Keratinocyte (primary cell): ENCODE measurements at regions not wholly inside any gene's neighbourhood (a gene's known extent, or its start where the extent isn't known, plus 50 kb on each side); places are given as distances from the start of the nearest gene placed in this dataset.

Experiments used
- DNase-seq: peaks from one replicate; pipeline ENCODE4 v3.0.0-alpha.2; 2011; ENCODE audit warnings: low read depth, missing footprints, low spot score
- FAIRE-seq: peaks from 2 replicates; lab custom pipeline; 2011; peaks lifted over from hg19 to GRCh38; lab: Jason Lieb, UNC
- H2AFZ ChIP-seq: 2 replicates; pipeline ENCODE4 v1.6.0; 2012; ENCODE audit warnings: low read length, control low read depth, inconsistent platforms; ENCODE audit not compliant: control insufficient read depth
- H3K27ac ChIP-seq: 2 replicates; pipeline ENCODE4 v1.5.1; 2011; ENCODE audit warnings: low read length; ENCODE audit not compliant: control insufficient read depth, insufficient read depth
- H3K27me3 ChIP-seq: 3 replicates; pipeline ENCODE4 v1.6.0; 2011; ENCODE audit warnings: low read length; ENCODE audit not compliant: control insufficient read depth, insufficient read depth; ENCODE audit errors: extremely low read depth
- H3K36me3 ChIP-seq, 2 experiments: 2 replicates in 1 of 2; 3 replicates in 1 of 2; pipeline ENCODE4 v1.5.1; 2011; ENCODE audit warnings: low read length in 2 of 2, mild to moderate bottlenecking in 1 of 2; ENCODE audit not compliant: control insufficient read depth in 2 of 2, insufficient read depth in 2 of 2; ENCODE audit errors: extremely low read depth in 1 of 2
- H3K4me1 ChIP-seq: 3 replicates; pipeline ENCODE4 v1.5.1; 2011; ENCODE audit warnings: low read length; ENCODE audit not compliant: control insufficient read depth, insufficient read depth; ENCODE audit errors: extremely low read depth
- H3K4me2 ChIP-seq: 3 replicates; pipeline ENCODE4 v1.6.0; 2011; ENCODE audit warnings: low read depth, low read length; ENCODE audit not compliant: control insufficient read depth, insufficient read depth; ENCODE audit errors: extremely low read depth
- H3K4me3 ChIP-seq, 3 experiments: fragments of 200-600 bp in 1 of 3; sonication (generic) in 1 of 3; 2 replicates in 2 of 3; 3 replicates in 1 of 3; pipeline ENCODE4 v1.5.1; 2011 to 2016; ENCODE audit warnings: low read length in 3 of 3, mild to moderate bottlenecking in 3 of 3, control low read depth in 2 of 3, inconsistent platforms in 1 of 3, low read depth in 1 of 3, mixed read lengths in 1 of 3, mixed run types in 1 of 3, moderate library complexity in 1 of 3; ENCODE audit not compliant: control insufficient read depth in 2 of 3, insufficient read depth in 2 of 3; ENCODE audit errors: extremely low read depth in 1 of 3
- H3K79me2 ChIP-seq: 2 replicates; pipeline ENCODE4 v1.6.0; 2012; ENCODE audit warnings: low read length; ENCODE audit not compliant: control insufficient read depth, insufficient read depth
- H3K9ac ChIP-seq: 3 replicates; pipeline ENCODE4 v1.6.0; 2011; ENCODE audit warnings: low read length; ENCODE audit not compliant: control insufficient read depth, insufficient read depth; ENCODE audit errors: extremely low read depth
- H3K9me1 ChIP-seq: 3 replicates; pipeline ENCODE4 v1.6.0; 2011; ENCODE audit warnings: low read length; ENCODE audit not compliant: control insufficient read depth, insufficient read depth; ENCODE audit errors: extremely low read depth
- H3K9me3 ChIP-seq: 2 replicates; pipeline ENCODE4 v1.5.1; 2012; ENCODE audit warnings: low read depth, low read length; ENCODE audit not compliant: control insufficient read depth
- H4K20me1 ChIP-seq: 3 replicates; pipeline ENCODE4 v1.6.0; 2011; ENCODE audit warnings: low read length; ENCODE audit not compliant: control insufficient read depth, insufficient read depth; ENCODE audit errors: extremely low read depth
- EZH2 ChIP-seq: IDR thresholded peaks from one replicate; pipeline ENCODE4 v1.6.1; 2012; ENCODE audit warnings: inconsistent platforms, mild to moderate bottlenecking, low read length, moderate library complexity
- dilution Hi-C: fragments of 300-500 bp; cut with MboI; formaldehyde crosslinking; loops from one replicate; pipeline ENCODE4 v1.7.0; 2020; ENCODE audit warnings: low sequenced_read_pairs; ENCODE audit not compliant: extremely low pct_ligation_motif_present
- TF ChIP-seq, protein P1 (sequence below), 3 experiments: IDR thresholded peaks in 1 of 3; conservative IDR thresholded peaks in 1 of 3; optimal IDR thresholded peaks in 1 of 3; 2 replicates in 2 of 3; 3 replicates in 1 of 3; pipeline versions ENCODE3 to v1.5.1; 2011; ENCODE audit warnings: low read length in 3 of 3, mild to moderate bottlenecking in 3 of 3, moderate library complexity in 2 of 3, control low read depth in 1 of 3, inconsistent platforms in 1 of 3; ENCODE audit not compliant: insufficient read depth in 2 of 3; ENCODE audit errors: extremely low read depth in 1 of 3

DNA sequence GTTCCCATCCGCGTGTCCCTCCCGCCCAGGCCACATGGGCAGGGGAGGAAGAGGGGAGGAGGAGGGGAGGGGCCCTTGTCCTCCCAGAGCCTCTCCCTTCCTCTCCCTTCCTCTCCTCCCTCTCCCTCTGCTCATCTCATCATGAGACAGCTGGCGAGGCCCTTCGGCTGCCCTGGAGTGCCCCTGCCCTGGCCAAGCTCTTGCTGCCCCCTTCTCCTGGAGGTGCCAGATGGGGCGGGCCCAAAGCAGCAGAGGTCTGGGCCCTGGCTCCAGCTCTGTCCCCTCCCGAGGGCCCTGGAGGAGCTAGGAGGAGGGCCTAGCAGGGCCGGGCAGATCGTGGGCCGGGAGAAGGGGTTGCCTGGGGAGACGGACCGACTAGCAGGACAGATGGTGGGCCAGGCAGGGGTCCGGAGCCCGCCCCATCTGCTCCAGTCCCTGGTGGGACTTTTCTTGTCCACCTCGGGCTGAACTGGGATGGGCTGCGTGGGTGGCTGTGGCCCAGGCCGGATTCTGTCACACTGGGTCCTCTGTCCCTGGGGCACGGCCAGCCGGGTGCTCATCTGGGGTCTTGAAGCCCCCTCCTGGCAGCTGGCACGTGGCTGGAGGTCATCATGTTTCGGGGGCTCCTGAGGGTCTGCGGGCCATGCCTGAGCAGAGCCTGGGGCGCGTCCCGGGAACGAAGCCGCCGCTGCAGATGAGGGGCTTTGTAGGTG lies 183.4 kb downstream of the GOLGA6L6 start:
- Histone ChIP-seq H3K9me1 (no peaks in the 10 kb centered on the region), H3K9me3 (peaks cover 63% of the 10 kb centered on the region), H4K20me1 (no peaks in the 10 kb centered on the region), H3K36me3 (no peaks in the 10 kb centered on the region), H3K27ac (no peak overlapping the region), H2AFZ (no peak overlapping the region), H3K4me1 (no peaks in the 10 kb centered on the region), H3K27me3 (no peaks in the 10 kb centered on the region), H3K4me3 (no peak overlapping the region), H3K9ac (no peak overlapping the region), H3K4me2 (no peak overlapping the region), H3K79me2 (no peaks in the 10 kb centered on the region)
- TF ChIP-seq, protein P1, sequence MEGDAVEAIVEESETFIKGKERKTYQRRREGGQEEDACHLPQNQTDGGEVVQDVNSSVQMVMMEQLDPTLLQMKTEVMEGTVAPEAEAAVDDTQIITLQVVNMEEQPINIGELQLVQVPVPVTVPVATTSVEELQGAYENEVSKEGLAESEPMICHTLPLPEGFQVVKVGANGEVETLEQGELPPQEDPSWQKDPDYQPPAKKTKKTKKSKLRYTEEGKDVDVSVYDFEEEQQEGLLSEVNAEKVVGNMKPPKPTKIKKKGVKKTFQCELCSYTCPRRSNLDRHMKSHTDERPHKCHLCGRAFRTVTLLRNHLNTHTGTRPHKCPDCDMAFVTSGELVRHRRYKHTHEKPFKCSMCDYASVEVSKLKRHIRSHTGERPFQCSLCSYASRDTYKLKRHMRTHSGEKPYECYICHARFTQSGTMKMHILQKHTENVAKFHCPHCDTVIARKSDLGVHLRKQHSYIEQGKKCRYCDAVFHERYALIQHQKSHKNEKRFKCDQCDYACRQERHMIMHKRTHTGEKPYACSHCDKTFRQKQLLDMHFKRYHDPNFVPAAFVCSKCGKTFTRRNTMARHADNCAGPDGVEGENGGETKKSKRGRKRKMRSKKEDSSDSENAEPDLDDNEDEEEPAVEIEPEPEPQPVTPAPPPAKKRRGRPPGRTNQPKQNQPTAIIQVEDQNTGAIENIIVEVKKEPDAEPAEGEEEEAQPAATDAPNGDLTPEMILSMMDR (optimal IDR thresholded peaks at IDR 0.05 in 1 of 3, IDR thresholded peaks at IDR 0.05 in 1 of 3, conservative IDR thresholded peaks at IDR 0.05 in 1 of 3; ENCODE audit: extremely low read depth in 1 of 3, insufficient read depth in 2 of 3, low read length in 3 of 3) = no peak
- no peak for TF ChIP-seq EZH2
- DNase-seq = no peak
- dilution Hi-C loops = no loop called here
- FAIRE-seq = no peak

DNA sequence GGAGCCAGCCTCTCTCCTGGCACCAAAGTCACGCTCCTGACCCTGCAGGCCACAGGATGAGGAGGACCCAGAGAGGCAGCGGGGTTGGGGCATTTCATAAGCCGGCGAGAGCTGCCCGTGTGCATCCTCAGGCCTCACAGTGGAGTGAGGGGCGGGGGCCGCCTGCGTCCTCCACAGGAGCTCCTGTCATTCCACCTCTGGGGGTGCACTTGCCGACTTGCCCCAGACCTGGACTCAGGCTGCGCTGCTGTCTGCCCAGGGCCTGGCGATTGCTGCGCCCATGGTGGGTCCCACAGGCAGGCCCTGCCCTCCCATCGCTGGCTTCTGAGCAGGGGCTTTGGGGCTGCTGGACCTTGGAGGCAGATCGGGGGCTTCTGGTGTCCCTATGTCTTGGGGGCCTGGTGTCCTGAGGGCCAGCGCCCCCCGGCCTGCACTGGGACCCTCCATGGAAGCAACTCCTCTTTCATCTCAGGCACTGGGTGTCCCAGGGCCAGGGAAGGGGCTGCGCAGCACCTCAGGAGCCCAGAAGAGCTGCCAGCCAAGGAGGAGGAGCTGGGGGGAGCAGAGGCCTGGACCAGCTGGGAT lies 184.0 kb downstream of the GOLGA6L6 start:
- Histone ChIP-seq H3K27me3 (no peaks in the 10 kb centered on the region), H2AFZ (no peak overlapping the region), H3K9me1 (no peaks in the 10 kb centered on the region), H4K20me1 (no peaks in the 10 kb centered on the region), H3K4me1 (no peaks in the 10 kb centered on the region), H3K9ac (no peak overlapping the region), H3K79me2 (no peaks in the 10 kb centered on the region), H3K36me3 (no peaks in the 10 kb centered on the region), H3K4me3 (no peak overlapping the region), H3K4me2 (no peak overlapping the region), H3K9me3 (peaks cover 65% of the 10 kb centered on the region), H3K27ac (no peak overlapping the region)
- DNase-seq (no peak), FAIRE-seq (no peak)
- dilution Hi-C loops = no loop called here
- TF ChIP-seq, protein P1 (optimal IDR thresholded peaks at IDR 0.05 in 1 of 3, IDR thresholded peaks at IDR 0.05 in 1 of 3, conservative IDR thresholded peaks at IDR 0.05 in 1 of 3; ENCODE audit: extremely low read depth in 1 of 3, insufficient read depth in 2 of 3, low read length in 3 of 3) = no peak
- TF ChIP-seq EZH2 = no peak
